ENCODE measurements at regions not wholly inside any gene's neighbourhood (a gene's known extent, or its start where the extent isn't known, plus 50 kb on each side); places are given as distances from the start of the nearest gene placed in this dataset.

DNA sequence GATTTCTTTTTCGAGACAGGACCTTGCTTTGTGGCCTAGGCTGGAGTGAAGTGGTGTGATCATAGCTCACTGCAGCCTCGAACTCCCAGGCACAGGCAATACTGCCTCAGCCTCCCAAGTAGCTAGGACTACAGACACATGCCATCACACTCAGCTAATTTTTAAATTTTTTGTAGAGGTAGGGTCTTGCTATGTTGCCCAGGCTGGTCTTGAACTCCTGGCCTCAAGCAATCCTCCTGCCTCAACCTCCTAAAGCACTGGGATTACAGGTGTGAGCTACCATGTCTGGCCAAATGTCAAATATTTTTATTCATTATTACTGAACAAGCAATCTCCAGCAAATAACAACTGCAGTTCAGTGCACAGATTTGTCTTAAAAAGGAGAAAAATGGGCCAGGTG is 131.7 kb upstream of the IFNGR1 start:
- TF ChIP-seq, protein P1, sequence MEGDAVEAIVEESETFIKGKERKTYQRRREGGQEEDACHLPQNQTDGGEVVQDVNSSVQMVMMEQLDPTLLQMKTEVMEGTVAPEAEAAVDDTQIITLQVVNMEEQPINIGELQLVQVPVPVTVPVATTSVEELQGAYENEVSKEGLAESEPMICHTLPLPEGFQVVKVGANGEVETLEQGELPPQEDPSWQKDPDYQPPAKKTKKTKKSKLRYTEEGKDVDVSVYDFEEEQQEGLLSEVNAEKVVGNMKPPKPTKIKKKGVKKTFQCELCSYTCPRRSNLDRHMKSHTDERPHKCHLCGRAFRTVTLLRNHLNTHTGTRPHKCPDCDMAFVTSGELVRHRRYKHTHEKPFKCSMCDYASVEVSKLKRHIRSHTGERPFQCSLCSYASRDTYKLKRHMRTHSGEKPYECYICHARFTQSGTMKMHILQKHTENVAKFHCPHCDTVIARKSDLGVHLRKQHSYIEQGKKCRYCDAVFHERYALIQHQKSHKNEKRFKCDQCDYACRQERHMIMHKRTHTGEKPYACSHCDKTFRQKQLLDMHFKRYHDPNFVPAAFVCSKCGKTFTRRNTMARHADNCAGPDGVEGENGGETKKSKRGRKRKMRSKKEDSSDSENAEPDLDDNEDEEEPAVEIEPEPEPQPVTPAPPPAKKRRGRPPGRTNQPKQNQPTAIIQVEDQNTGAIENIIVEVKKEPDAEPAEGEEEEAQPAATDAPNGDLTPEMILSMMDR (conservative IDR thresholded peaks at IDR 0.05; ENCODE audit: low read depth, low read length) = no peak
- no peak for DNase-seq (ENCODE audit: low read depth)
- no peak overlapping the region for H3K4me3 ChIP-seq (ENCODE audit: low read length)

DNA sequence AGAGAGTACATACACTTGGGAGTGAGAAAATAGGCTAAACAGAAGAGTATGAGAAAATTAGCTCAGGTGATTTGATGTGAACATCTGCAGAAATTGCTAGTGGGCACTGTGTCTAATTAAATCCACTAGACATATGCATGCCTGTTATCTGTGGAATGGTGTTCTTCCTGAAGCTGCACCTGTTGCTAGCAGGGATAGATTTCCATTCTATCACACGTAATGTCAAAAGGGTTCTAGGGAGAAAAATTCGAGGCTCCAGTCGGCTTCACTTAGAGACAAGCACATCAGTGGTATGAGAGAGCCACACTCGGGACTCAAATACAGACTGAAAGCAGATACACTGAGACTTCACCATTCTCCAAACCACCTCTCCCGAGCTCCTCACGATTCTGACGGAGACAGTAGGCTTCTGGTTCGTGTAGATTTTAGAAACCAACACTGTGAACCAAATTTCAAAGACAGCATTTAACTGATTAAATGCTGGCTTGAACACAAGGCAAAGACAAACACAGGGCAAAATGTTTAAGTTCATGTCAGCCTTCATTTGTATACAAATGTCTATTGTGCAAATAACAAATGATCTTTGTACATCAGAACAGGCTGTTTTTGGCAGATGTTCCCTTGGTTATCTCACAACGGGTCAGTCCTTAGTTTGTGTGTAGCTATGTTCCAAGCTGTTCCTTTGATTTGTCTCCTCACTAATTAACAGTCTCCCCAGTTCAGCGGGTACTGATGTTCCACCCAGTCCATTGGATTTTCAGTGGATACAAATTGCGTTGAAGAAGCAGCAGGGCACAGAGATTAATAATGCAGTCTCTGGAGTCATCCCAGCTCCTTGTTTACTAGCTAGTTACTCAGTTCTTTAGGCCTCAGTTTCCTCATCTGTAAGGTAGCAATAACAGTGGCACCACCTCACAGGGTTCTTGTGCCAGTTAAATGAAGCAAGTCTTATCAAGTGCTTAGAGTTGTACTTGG is 131.0 kb upstream of the IFNGR1 start:
- no peak for DNase-seq (ENCODE audit: low read depth)
- TF ChIP-seq, protein P1 (conservative IDR thresholded peaks at IDR 0.05; ENCODE audit: low read depth, low read length) = no peak
- H3K4me3 ChIP-seq (ENCODE audit: low read length) = no peak overlapping the region

DNA sequence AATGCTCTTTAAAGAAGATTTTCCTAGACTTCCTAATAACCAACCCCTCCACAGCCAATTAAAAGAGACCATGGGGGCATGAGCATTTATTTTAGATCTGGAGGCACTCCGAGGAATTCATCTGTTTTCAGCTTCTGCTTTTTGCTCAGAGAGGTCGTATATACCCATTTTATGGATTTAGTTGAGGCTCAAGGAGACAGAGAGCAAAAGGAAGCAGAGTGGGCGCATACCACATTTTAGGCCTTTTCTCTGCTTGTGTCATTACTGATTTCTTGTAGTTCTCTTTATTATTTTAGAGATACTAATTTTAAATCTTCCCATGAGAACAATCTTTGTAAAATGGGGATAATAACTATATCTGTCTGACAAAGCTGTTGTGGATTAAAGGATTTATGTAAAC is 129.6 kb upstream of the IFNGR1 start:
- DNase-seq (ENCODE audit: low read depth) = no peak
- H3K4me3 ChIP-seq (ENCODE audit: low read length) = no peak overlapping the region
- TF ChIP-seq, protein P1 (conservative IDR thresholded peaks at IDR 0.05; ENCODE audit: low read depth, low read length) = no peak

DNA sequence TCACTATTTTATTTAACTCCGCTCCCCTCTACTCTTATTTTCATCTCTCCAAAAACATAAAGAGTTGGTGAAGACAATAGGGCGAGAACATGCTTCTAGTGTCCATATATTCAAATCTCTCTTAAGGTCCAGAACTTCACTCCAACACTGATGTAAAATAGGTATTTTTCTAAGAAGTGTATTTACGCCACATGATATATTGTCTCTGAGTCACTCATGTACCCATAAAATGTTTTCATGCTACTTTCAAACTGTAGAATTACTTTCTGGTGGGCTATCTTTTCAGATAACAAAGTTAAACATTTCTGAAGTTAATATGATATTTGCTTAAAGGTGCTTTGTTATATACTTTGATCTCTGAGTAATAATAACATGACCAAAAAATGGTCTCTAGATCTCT is 124.1 kb upstream of the IFNGR1 start:
- DNase-seq (ENCODE audit: low read depth) = no peak
- H3K4me3 ChIP-seq (ENCODE audit: low read length) = no peak overlapping the region
- TF ChIP-seq, protein P1 (conservative IDR thresholded peaks at IDR 0.05; ENCODE audit: low read depth, low read length) = no peak

DNA sequence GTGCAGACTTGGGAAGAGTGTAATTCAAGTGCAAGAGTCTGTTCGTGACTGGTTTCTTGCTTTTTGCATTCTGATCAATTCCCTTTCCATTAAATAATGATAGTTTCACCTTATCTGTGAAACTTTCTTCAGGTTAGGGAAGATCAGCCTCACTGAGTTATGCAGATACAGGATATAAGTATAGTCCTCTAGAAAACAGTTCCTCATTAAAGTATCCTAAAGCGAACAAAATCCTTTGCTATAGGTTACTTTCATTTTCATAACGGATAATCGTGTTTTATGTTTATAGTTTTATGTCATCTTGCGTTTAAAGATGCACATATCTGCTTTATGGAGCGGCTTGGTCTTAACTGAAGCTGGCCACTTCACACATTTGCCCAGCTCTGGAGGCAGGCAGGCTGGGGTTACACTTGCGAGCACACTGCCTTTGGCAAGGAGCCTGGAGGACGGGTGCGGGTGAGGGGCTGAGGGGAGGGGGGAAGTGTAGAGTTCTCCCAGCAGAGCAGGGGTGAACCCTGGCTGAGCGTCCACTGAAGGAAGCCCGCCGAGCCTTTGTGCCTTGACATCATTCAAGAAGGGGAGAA is 123.5 kb upstream of the IFNGR1 start:
- no peak overlapping the region for H3K4me3 ChIP-seq (ENCODE audit: low read length)
- TF ChIP-seq, protein P1 (conservative IDR thresholded peaks at IDR 0.05; ENCODE audit: low read depth, low read length) = no peak
- no peak for DNase-seq (ENCODE audit: low read depth)

DNA sequence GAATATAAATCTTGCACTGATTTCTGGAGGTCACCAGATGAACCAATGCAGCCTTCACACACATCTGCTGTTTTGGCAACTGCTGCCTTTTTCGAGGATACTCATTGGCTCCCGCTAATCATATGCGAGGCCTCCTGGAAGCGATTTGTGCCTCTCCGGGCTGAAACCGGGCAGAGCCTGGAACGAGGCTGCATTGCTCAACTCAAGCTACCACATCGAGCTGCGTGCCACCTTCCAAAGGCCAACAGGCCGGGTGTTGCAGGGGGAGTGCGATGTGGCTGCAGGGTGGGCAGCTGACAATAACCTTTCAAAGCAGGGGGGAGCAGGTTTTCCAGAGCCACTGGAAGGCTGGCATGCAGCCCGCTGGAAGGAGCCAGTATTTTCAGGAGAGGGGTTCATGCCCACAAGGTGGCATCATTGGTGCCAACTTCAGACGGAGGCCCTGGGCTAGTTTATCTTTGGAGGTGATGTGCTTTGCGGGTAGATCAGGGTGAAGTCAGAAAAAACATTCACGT is 122.6 kb upstream of the IFNGR1 start:
- no peak overlapping the region for H3K4me3 ChIP-seq (ENCODE audit: low read length)
- no peak for DNase-seq (ENCODE audit: low read depth)
- TF ChIP-seq, protein P1 (conservative IDR thresholded peaks at IDR 0.05; ENCODE audit: low read depth, low read length) = peak; percentile 40

Measured in retinal pigment epithelial cell (primary cell).